Keratinocyte (primary cell): ENCODE measurements at regions not wholly inside any gene's neighbourhood (a gene's known extent, or its start where the extent isn't known, plus 50 kb on each side); places are given as distances from the start of the nearest gene placed in this dataset.

Experiments
- DNase-seq: peaks from one replicate; pipeline ENCODE4 v3.0.0-alpha.2; 2011; ENCODE audit warnings: low read depth, missing footprints, low spot score
- FAIRE-seq: peaks from 2 replicates; lab custom pipeline; 2011; peaks lifted over from hg19 to GRCh38; lab: Jason Lieb, UNC
- H2AFZ ChIP-seq: 2 replicates; pipeline ENCODE4 v1.6.0; 2012; ENCODE audit warnings: low read length, control low read depth, inconsistent platforms; ENCODE audit not compliant: control insufficient read depth
- H3K27ac ChIP-seq: 2 replicates; pipeline ENCODE4 v1.5.1; 2011; ENCODE audit warnings: low read length; ENCODE audit not compliant: control insufficient read depth, insufficient read depth
- H3K27me3 ChIP-seq: 3 replicates; pipeline ENCODE4 v1.6.0; 2011; ENCODE audit warnings: low read length; ENCODE audit not compliant: control insufficient read depth, insufficient read depth; ENCODE audit errors: extremely low read depth
- H3K36me3 ChIP-seq, 2 experiments: 2 replicates in 1 of 2; 3 replicates in 1 of 2; pipeline ENCODE4 v1.5.1; 2011; ENCODE audit warnings: low read length in 2 of 2, mild to moderate bottlenecking in 1 of 2; ENCODE audit not compliant: control insufficient read depth in 2 of 2, insufficient read depth in 2 of 2; ENCODE audit errors: extremely low read depth in 1 of 2
- H3K4me1 ChIP-seq: 3 replicates; pipeline ENCODE4 v1.5.1; 2011; ENCODE audit warnings: low read length; ENCODE audit not compliant: control insufficient read depth, insufficient read depth; ENCODE audit errors: extremely low read depth
- H3K4me2 ChIP-seq: 3 replicates; pipeline ENCODE4 v1.6.0; 2011; ENCODE audit warnings: low read depth, low read length; ENCODE audit not compliant: control insufficient read depth, insufficient read depth; ENCODE audit errors: extremely low read depth
- H3K4me3 ChIP-seq, 3 experiments: fragments of 200-600 bp in 1 of 3; sonication (generic) in 1 of 3; 2 replicates in 2 of 3; 3 replicates in 1 of 3; pipeline ENCODE4 v1.5.1; 2011 to 2016; ENCODE audit warnings: low read length in 3 of 3, mild to moderate bottlenecking in 3 of 3, control low read depth in 2 of 3, inconsistent platforms in 1 of 3, low read depth in 1 of 3, mixed read lengths in 1 of 3, mixed run types in 1 of 3, moderate library complexity in 1 of 3; ENCODE audit not compliant: control insufficient read depth in 2 of 3, insufficient read depth in 2 of 3; ENCODE audit errors: extremely low read depth in 1 of 3
- H3K79me2 ChIP-seq: 2 replicates; pipeline ENCODE4 v1.6.0; 2012; ENCODE audit warnings: low read length; ENCODE audit not compliant: control insufficient read depth, insufficient read depth
- H3K9ac ChIP-seq: 3 replicates; pipeline ENCODE4 v1.6.0; 2011; ENCODE audit warnings: low read length; ENCODE audit not compliant: control insufficient read depth, insufficient read depth; ENCODE audit errors: extremely low read depth
- H3K9me1 ChIP-seq: 3 replicates; pipeline ENCODE4 v1.6.0; 2011; ENCODE audit warnings: low read length; ENCODE audit not compliant: control insufficient read depth, insufficient read depth; ENCODE audit errors: extremely low read depth
- H3K9me3 ChIP-seq: 2 replicates; pipeline ENCODE4 v1.5.1; 2012; ENCODE audit warnings: low read depth, low read length; ENCODE audit not compliant: control insufficient read depth
- H4K20me1 ChIP-seq: 3 replicates; pipeline ENCODE4 v1.6.0; 2011; ENCODE audit warnings: low read length; ENCODE audit not compliant: control insufficient read depth, insufficient read depth; ENCODE audit errors: extremely low read depth
- CTCF ChIP-seq, 3 experiments: IDR thresholded peaks in 1 of 3; conservative IDR thresholded peaks in 1 of 3; optimal IDR thresholded peaks in 1 of 3; 2 replicates in 2 of 3; 3 replicates in 1 of 3; pipeline versions ENCODE3 to v1.5.1; 2011; ENCODE audit warnings: low read length in 3 of 3, mild to moderate bottlenecking in 3 of 3, moderate library complexity in 2 of 3, control low read depth in 1 of 3, inconsistent platforms in 1 of 3; ENCODE audit not compliant: insufficient read depth in 2 of 3; ENCODE audit errors: extremely low read depth in 1 of 3
- EZH2 ChIP-seq: IDR thresholded peaks from one replicate; pipeline ENCODE4 v1.6.1; 2012; ENCODE audit warnings: inconsistent platforms, mild to moderate bottlenecking, low read length, moderate library complexity
- dilution Hi-C: fragments of 300-500 bp; cut with MboI; formaldehyde crosslinking; loops from one replicate; pipeline ENCODE4 v1.7.0; 2020; ENCODE audit warnings: low sequenced_read_pairs; ENCODE audit not compliant: extremely low pct_ligation_motif_present

DNA sequence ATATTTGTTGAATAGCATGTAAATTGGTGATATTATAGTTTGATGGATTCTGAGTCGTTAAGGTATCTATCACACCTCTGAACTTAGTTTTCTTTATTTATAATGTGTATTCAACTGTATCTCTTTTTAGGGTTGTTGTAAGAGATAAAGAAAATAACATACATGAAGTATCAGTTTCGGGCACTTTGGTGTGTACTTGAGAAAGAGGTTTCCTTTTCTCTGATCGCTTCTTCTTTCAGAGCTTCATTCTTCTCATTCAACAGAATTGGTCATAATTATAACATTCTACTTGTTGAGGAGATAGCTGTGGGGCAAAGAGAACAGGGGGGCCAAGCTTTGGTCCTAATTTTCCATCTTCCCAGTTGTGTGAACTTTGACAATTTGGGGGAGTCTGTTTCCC lies 508.0 kb downstream of the PLPP3 start:
- DNase-seq = no peak
- H3K9me1 ChIP-seq = no peaks in the 10 kb centered on the region
- H3K79me2 ChIP-seq = no peaks in the 10 kb centered on the region
- no peaks in the 10 kb centered on the region for H3K36me3 ChIP-seq
- no peak overlapping the region for H3K27ac ChIP-seq
- H3K4me2 ChIP-seq = no peak overlapping the region
- no peak for FAIRE-seq
- dilution Hi-C loops = no loop called here
- H4K20me1 ChIP-seq = no peaks in the 10 kb centered on the region
- H2AFZ ChIP-seq = no peak overlapping the region
- H3K9me3 ChIP-seq = no peaks in the 10 kb centered on the region
- no peaks in the 10 kb centered on the region for H3K27me3 ChIP-seq
- H3K4me1 ChIP-seq = peaks cover 14% of the 10 kb centered on the region
- TF ChIP-seq EZH2 = no peak
- no peak for TF ChIP-seq CTCF (optimal IDR thresholded peaks at IDR 0.05 in 1 of 3, IDR thresholded peaks at IDR 0.05 in 1 of 3, conservative IDR thresholded peaks at IDR 0.05 in 1 of 3; ENCODE audit: extremely low read depth in 1 of 3, insufficient read depth in 2 of 3, low read length in 3 of 3)
- no peak overlapping the region for H3K4me3 ChIP-seq
- H3K9ac ChIP-seq = no peak overlapping the region

DNA sequence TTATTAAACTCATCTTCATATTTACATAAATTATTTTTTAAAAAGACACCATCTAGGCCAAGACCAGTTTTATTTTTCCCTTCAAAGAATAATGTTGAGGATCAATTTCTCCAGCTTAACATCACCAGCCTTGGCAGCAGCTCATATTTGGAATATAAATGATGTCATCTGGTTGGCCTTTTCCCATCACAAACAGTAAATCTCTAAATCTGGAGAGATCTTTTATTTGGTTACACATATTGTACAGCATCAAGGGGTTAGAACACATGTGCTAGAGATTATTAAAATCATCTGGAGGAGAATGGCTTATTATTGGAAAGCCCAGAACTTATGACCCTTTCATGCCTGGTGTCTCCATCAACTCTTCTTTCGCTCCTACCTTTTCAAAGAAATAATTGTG lies 508.8 kb downstream of the PLPP3 start:
- H3K4me2 ChIP-seq = no peak overlapping the region
- H3K79me2 ChIP-seq = no peaks in the 10 kb centered on the region

More for the DNA sequence above, 508.8 kb downstream of the PLPP3 start:
- TF ChIP-seq EZH2 = no peak
- TF ChIP-seq CTCF (optimal IDR thresholded peaks at IDR 0.05 in 1 of 3, IDR thresholded peaks at IDR 0.05 in 1 of 3, conservative IDR thresholded peaks at IDR 0.05 in 1 of 3; ENCODE audit: extremely low read depth in 1 of 3, insufficient read depth in 2 of 3, low read length in 3 of 3) = no peak
- FAIRE-seq = no peak
- Histone ChIP-seq H3K9ac (no peak overlapping the region), H3K4me3 (no peak overlapping the region), H3K27me3 (no peaks in the 10 kb centered on the region), H3K27ac (no peak overlapping the region), H3K36me3 (no peaks in the 10 kb centered on the region), H3K9me1 (no peaks in the 10 kb centered on the region), H4K20me1 (no peaks in the 10 kb centered on the region), H2AFZ (no peak overlapping the region), H3K9me3 (no peaks in the 10 kb centered on the region), H3K4me1 (peaks cover 16% of the 10 kb centered on the region)
- DNase-seq = no peak
- dilution Hi-C loops = no loop called here
